Esophagus muscularis mucosa (tissue), 4 donors: ENCODE measurements at regions not wholly inside any gene's neighbourhood (a gene's known extent, or its start where the extent isn't known, plus 50 kb on each side); places are given as distances from the start of the nearest gene placed in this dataset.
"Not testable (repeated sequence)": the region's sequence is repeated elsewhere in the genome, so short reads cannot be mapped to it uniquely, and the experiment has no call there.

ENCODE experiments used
- DNase-seq: peaks from one replicate; pipeline ENCODE4 v3.0.0-alpha.2; 2017; ENCODE audit errors: extremely low spot score
- H3K27ac ChIP-seq, 4 donors: fragments of 200-600 bp; sonication (generic); replicated peaks in 1 of 4; 1 replicate in 3 of 4; 2 replicates in 1 of 4; pipeline ENCODE4 v1.5.1; 2016 to 2019; ENCODE audit warnings: mild to moderate bottlenecking in 1 of 4
- H3K27me3 ChIP-seq, 4 donors: fragments of 200-600 bp; sonication (generic); one replicate each; pipeline versions ENCODE4 v1.5.1 to v1.6.0; 2016 to 2019
- H3K36me3 ChIP-seq, 4 donors: fragments of 200-600 bp; sonication (generic); one replicate each; pipeline ENCODE4 v1.5.1; 2016 to 2019
- H3K4me1 ChIP-seq, 4 donors: fragments of 200-600 bp; sonication (generic); one replicate each; pipeline ENCODE4 v1.5.1; 2016 to 2019
- H3K4me3 ChIP-seq, 4 donors: fragments of 200-600 bp; sonication (generic); 1 replicate in 2 of 4; 2 replicates in 2 of 4; pipeline ENCODE4 v1.5.1; 2016 to 2019; ENCODE audit warnings: mild to moderate bottlenecking in 4 of 4, moderate library complexity in 1 of 4
- H3K9me3 ChIP-seq, 4 donors: fragments of 200-600 bp; sonication (generic); 1 replicate in 3 of 4; 2 replicates in 1 of 4; pipeline ENCODE4 v1.5.1; 2016 to 2019
- CTCF ChIP-seq, 3 experiments: fragments of 200-600 bp in 2 of 3; fragments of 450-650 bp in 1 of 3; sonication (generic) in 2 of 3; IDR thresholded peaks; one replicate each; pipeline ENCODE4 v1.5.1; 2017 to 2019; ENCODE audit warnings: antibody characterized with exemption in 3 of 3, mild to moderate bottlenecking in 2 of 3, moderate library complexity in 1 of 3
- EP300 ChIP-seq: sonication (generic); formaldehyde crosslinking; IDR thresholded peaks from one replicate; pipeline ENCODE4 v1.6.1; 2017; ENCODE audit warnings: antibody characterized with exemption
- POLR2A ChIP-seq: fragments of 450-650 bp; IDR thresholded peaks from one replicate; pipeline ENCODE4 v1.6.1; 2017; ENCODE audit warnings: antibody characterized with exemption, moderate library complexity, mild to moderate bottlenecking, low read depth
- POLR2AphosphoS5 ChIP-seq, 2 donors: sonication (generic); formaldehyde crosslinking; IDR thresholded peaks; one replicate each; pipeline ENCODE4 v1.6.1; 2017; ENCODE audit warnings: antibody characterized with exemption in 2 of 2
- WGBS: methylation state at CpG from one replicate; pipeline ENCODE4 v1.1.5; 2018; 5-methylcytosine and 5-hydroxymethylcytosine counted together
- intact Hi-C: fragments of 100-400 bp; cut with DNase I; formaldehyde crosslinking; loops from one replicate; pipeline ENCODE4 v1.15.1; 2023

GRCh38 chr5:68021227-68021626 is 194.3 kb upstream of the PIK3R1 start:
- intact Hi-C loops, result no loop called here
- H3K4me1 ChIP-seq, result peaks cover 5 to 40% (median 26%) of the 10 kb centered on the region in 4 donors
- H3K9me3 ChIP-seq, result no peaks in the 10 kb centered on the region
- H3K36me3 ChIP-seq, result no peaks in the 10 kb centered on the region
- H3K27me3 ChIP-seq, result no peaks in the 10 kb centered on the region
- no peak for DNase-seq
- H3K27ac ChIP-seq, result peak overlapping the region in 3 of 4 donors; percentile 20 to 31 (median 28)
- 59% methylated on average over 2 of the region's 2 CpGs for WGBS
- TF ChIP-seq EP300 (no peak), CTCF (IDR thresholded peaks at IDR 0.05) (no peak), POLR2AphosphoS5 (IDR thresholded peaks at IDR 0.05) (no peak), POLR2A (no peak)
- H3K4me3 ChIP-seq, result no peak overlapping the region

GRCh38 chr5:68020461-68020969 is 195.0 kb upstream of the PIK3R1 start:
- DNase-seq, H3K36me3 ChIP-seq, H3K4me3 ChIP-seq, H3K27me3 ChIP-seq, intact Hi-C loops, H3K9me3 ChIP-seq: not testable (repeated sequence)
- H3K27ac ChIP-seq, result peak overlapping the region; percentile 20 to 34 (median 30)
- WGBS, result 93% methylated on average over 15 of the region's 41 CpGs
- peaks cover 5 to 34% (median 24%) of the 10 kb centered on the region in 4 donors for H3K4me1 ChIP-seq

- DNase-seq, result no peak
- H3K27ac ChIP-seq, result no peak overlapping the region
- no peaks in the 10 kb centered on the region for H3K27me3 ChIP-seq
- TF ChIP-seq POLR2A, result no peak
- TF ChIP-seq CTCF (IDR thresholded peaks at IDR 0.05), result no peak
- no peak for TF ChIP-seq POLR2AphosphoS5 (IDR thresholded peaks at IDR 0.05)
- no peak for TF ChIP-seq EP300
- H3K36me3 ChIP-seq, result no peaks in the 10 kb centered on the region
- intact Hi-C loops, result no loop called here
- H3K9me3 ChIP-seq, result no peaks in the 10 kb centered on the region
- H3K4me3 ChIP-seq, result no peak overlapping the region
- peaks cover 0 to 10% (median 3%) of the 10 kb centered on the region in 4 donors for H3K4me1 ChIP-seq
- 78% methylated on average over 6 of the region's 6 CpGs for WGBS
Observed at GRCh38 chr5:68015381-68016302, 199.9 kb upstream of the PIK3R1 start.

- TF ChIP-seq EP300 (no peak), CTCF (IDR thresholded peaks at IDR 0.05) (no peak), POLR2A (no peak), POLR2AphosphoS5 (IDR thresholded peaks at IDR 0.05) (no peak)
- Histone ChIP-seq H3K4me1 (peaks cover 0 to 9% (median 0%) of the 10 kb centered on the region in 4 donors), H3K27ac (no peak overlapping the region), H3K27me3 (no peaks in the 10 kb centered on the region), H3K4me3 (no peak overlapping the region), H3K9me3 (no peaks in the 10 kb centered on the region), H3K36me3 (no peaks in the 10 kb centered on the region)
- 81% methylated on average over 1 of the region's 1 CpG for WGBS
- intact Hi-C loops, result no loop called here
- no peak for DNase-seq
Observed at GRCh38 chr5:68012831-68013230, 202.7 kb upstream of the PIK3R1 start.

GRCh38 chr5:68012429-68012828 is 203.1 kb upstream of the PIK3R1 start:
- Histone ChIP-seq H3K4me3 (no peak overlapping the region), H3K9me3 (no peaks in the 10 kb centered on the region), H3K36me3 (no peaks in the 10 kb centered on the region), H3K27me3 (no peaks in the 10 kb centered on the region), H3K27ac (no peak overlapping the region), H3K4me1 (peaks cover 0 to 9% (median 1%) of the 10 kb centered on the region in 4 donors)
- TF ChIP-seq POLR2A, result no peak
- TF ChIP-seq POLR2AphosphoS5 (IDR thresholded peaks at IDR 0.05), result no peak
- TF ChIP-seq CTCF (IDR thresholded peaks at IDR 0.05), result no peak
- TF ChIP-seq EP300, result no peak
- no peak for DNase-seq
- 17% methylated on average over 1 of the region's 1 CpG for WGBS
- intact Hi-C loops, result no loop called here
